DMS79 (cell line): ENCODE measurements at regions not wholly inside any gene's neighbourhood (a gene's known extent, or its start where the extent isn't known, plus 50 kb on each side); places are given as distances from the start of the nearest gene placed in this dataset.

Source experiments
- DNase-seq: peaks from one replicate; lab custom pipeline; 2025; lab: John Stamatoyannopoulos, UW

DNA sequence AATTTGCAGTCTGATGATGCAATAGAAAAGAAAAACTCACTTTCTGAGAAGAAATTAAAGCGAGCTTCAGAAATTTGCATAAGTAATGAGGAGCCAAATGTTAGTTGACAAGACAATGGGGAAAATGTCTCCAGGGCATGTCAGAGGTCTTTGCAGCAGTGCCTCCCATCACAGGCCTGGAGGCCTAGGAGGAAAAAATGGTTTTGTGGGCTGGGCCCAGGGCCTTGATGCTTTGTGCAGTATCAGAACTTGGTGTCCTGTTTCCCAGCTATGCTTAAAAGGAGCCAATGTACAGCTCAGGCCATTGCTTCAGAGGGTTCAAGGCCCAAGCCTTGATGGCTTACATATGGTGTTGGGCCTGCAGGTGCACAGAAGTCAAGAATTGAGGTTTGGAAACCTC is 298.4 kb downstream of the SMARCA2 start:
- no peak for DNase-seq

- no peak for DNase-seq
Observed at GRCh38 chr9:2317591-2317990, 302.4 kb downstream of the SMARCA2 start.

DNA sequence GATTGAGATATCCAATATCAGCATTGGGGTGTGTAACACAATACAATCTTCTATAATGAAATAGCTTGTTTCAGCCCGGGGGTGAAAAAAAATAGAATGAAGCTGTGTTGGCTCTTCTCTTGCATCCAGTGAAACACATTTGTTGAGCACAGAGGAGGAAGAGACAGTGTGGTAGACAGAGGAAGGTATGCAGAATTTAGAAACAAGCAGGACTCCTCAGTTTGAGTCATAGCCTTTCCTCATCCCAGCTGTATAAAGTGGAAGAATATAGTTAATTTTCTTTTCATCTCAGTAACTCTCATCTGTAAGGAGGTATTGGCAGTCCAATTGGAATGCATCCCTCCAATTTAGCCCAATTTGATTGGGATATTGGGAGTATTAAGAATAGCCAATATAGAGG is 302.2 kb upstream of the VLDLR start:
- no peak for DNase-seq

DNA sequence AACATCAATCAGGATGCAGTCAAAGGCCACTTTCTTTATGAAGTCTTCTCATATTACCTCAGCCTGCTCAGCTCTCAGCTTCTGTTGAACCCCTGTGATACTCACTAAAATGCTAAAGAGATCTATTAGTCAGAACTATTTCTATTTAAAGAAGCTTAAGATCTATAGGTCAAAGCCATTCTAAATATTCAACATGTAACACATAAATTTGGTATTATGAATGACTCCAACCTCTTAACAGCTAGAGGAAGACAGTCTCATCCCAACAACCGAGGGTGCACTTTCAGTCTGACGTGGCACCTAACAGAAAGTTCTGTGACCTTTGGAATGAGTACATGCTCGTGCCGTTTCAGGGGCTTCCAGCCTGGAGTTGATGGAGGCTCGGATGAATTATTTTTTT is 301.5 kb upstream of the VLDLR start:
- DNase-seq = no peak

DNA sequence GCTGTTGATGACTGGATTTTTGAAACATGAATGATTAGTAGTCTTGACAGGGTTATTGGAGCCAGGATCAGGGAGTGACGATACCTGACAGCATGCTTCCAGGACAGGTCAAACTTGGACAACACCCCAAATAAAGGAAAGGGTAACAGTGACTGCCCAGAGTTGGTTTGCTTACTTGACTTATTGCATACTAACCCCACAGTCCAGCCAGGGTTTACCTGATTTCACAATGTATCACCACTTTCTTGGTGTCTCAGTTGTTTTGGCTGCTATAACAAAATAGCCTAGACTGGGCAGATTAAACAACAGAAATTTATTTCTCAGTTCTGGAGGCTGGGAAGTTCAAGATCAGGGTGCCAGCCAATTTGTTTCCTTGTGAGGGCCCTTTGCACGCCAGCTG is 301.0 kb upstream of the VLDLR start:
- no peak for DNase-seq

DNA sequence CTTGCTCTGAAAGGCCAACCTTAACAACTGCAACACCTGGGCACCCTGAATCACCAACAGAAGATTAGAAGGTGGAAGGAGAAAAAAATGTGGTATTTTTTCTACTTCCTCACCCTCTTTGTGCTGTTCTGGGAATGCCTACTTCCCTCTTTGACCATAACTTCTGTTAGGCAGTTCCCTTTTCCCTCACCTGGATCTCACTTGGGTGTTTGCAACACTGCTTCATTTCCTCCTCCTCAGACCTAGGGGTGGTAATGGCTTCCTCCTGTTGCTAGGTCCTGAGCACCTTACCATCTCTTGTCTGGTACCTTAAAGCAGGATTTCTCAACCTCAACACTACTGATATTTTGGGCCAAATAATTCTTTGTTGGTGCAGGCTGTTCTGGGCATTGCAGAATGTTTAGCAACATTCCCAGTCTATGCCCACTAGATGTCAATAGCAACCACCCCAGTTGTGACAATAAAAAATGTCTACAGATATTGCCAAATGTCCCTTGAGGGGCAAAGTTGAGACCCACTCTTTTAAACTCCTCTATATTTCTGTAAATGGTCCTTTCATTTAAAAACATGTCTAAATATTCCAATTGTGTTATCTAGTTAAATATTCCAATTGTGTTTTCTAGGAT is 300.0 kb upstream of the VLDLR start:
- no peak for DNase-seq

DNA sequence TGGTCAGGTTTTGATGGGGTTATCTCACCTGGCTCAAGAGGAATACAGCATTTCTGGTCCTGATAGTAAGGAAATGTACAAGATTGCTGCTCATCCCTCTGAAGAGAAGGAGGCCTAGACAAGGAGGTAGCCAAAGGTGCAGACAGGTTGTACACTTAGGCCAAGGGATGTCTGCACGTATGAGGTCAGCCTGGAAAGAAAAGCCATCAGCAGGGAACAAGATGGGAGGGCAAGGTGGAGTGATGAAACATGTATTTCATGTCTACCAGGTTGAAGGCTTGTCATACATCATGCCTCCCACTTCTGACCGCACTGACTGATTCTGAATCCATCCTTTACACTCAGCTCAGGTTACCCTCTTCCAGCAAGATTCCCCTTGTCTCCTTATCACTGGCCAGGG is 296.8 kb upstream of the VLDLR start:
- no peak for DNase-seq

DNA sequence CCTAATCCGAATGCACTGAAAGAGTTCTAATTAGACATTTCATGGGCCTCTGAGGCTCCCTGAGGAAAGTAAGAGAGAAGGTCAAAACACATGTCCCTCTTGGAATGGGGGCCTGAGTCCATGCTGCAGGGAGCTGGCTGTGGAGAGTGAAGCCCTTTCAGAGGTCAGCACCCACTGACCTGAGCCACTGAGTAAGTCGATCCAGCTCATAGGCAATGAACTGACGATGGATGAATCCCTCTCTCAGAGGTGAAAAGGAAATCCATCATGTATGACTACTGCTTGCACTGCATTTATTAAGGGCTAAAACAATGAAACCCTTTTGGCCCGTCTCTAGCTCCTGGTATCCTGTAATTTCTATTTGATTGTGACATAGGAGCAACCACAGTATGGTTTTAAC is 288.9 kb upstream of the VLDLR start:
- DNase-seq = no peak

GRCh38 chr9:2335260-2335659 is 286.3 kb upstream of the VLDLR start:
- DNase-seq = no peak

- no peak for DNase-seq
Observed at GRCh38 chr9:2336055-2336454, 285.5 kb upstream of the VLDLR start.

DNA sequence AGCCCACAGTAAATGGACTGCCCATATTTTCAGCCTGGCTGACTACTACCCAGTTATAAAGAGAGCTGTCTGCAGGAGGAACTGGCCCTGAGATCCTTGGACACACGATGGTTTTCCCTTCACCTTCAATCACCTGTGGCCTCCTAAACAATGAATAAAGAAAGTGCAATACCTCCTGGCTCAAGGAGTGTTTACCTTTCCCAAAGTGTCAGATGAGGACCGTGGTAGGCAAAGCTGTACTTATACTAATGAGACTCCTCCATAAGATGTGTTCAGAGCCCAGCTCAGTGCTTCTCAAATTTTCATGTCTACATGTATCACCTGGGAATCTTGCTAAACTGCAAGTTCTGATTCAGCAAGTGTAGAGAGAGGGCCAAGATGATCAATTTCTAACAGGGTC is 284.5 kb upstream of the VLDLR start:
- no peak for DNase-seq

- no peak for DNase-seq
Observed at GRCh38 chr9:2337627-2338026, 284.0 kb upstream of the VLDLR start.

DNA sequence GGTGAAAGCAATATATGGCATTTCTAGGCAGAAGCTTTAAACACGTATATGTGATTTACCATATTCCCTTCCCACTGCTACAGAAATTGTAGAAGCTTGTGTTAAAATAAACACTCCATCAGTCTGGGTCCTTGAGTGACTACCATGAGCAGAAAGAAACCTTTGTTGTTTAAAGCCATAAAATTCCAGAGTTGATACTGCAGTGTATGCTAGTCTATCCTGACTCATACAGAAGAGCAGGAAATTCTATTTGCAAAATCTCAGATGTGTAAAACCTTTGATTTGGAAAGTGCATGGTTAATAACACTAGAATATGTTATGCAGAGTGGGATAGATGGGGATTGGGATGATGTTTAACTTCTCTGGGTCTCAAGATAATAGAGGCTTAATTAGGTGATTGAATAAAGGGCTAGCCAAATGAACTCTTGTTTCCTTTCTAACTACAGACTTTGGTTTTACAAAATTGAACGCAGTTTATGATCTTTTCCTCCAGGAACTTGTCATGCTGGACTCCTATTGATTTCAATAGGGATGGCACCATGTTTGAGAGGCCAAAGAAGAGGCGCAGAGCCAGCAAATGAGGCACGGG is 282.7 kb upstream of the VLDLR start:
- no peak for DNase-seq

DNA sequence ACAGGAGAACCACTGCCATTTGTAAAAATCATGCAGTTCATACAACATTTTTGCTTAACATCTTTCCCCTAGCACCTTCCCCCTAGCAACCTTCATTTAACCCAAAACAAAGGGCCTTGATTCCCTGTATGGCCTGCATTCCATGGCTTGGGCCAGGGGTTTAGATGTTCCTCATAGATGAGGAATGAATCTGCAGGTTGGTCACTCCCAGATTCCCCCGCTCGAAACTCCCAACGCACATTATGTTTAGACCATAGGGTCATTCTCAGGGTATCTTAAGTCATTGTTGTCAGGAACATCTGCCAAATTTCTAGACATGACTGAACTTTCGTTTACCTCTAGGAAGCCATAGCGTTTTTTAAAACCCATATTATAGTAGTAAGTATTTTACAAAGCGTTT is 282.2 kb upstream of the VLDLR start:
- DNase-seq = no peak

- DNase-seq = no peak
Observed at GRCh38 chr9:2340046-2340760, 281.4 kb upstream of the VLDLR start.

DNA sequence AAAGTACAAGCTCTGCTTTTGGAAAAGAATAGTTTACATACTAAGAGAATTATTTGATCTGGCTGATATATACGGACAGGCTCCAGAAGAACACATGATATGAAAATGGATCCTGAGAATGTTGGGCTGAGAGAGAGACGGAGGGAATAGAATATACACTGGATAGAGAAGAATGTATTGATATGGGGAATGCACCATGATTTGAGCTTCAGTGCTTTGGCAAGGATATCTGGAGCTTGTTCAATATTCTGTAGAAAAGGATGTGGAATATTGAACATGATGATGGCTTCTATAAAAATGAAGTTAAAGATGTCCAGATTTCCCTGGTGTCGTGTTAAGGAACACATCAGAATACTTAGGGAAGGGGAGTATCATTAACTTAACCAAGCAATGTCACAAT is 280.5 kb upstream of the VLDLR start:
- DNase-seq = no peak

DNA sequence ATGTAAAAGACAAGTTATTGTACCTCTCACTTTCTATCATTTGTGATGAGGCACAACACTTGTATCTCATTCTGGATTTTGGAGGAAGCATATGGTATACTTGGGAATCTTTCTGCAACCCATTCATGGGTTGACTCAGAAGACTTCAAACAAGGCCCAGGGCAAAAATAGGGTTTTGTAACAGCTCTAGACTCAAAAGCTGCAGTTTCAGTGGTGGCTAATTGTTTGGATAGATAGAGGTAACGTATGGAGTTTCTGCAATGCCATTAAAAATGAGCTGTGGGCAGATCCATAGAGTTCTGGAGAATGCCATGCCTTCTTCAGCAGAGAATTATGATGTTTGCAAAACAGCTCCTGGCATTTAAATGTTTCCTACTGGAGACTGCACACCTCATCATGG is 279.6 kb upstream of the VLDLR start:
- no peak for DNase-seq

DNA sequence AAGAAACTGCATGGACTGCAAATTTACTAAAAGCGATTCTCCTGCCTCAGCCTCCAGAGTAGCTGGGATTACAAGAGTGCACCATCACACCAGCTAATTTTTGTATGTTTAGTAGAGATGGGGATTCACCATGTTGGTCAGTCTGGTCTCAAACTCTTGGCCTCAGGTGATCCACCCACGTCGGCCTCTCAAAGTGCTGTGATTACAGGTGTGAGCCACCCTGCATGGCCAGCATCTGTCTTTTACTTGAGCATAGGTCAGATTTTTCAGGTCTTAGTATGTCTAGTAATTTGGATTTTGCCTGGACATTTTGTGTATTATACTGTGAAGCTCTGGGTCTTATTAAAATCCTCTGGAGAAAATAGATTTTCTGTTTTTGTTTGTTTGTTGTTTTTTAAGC is 277.8 kb upstream of the VLDLR start:
- no peak for DNase-seq

DNA sequence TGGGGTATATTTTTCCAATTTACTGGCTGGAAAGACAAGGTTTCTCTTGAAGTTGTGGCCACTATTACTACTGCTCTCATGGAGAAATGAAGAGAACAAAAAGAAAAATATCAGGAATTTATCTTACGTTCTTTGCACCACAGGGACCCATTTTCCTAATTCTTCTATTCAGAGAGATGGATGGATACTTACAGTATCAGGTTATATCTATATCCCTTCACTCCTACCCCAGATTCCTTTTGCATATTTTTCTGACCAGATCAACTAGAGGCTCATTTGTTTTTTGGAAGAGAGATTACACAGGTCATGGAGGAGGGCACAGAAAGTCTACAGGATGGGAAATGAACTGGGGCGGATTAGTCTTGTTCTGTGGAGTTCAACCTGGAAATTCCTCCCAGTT is 277.2 kb upstream of the VLDLR start:
- DNase-seq = no peak

DNA sequence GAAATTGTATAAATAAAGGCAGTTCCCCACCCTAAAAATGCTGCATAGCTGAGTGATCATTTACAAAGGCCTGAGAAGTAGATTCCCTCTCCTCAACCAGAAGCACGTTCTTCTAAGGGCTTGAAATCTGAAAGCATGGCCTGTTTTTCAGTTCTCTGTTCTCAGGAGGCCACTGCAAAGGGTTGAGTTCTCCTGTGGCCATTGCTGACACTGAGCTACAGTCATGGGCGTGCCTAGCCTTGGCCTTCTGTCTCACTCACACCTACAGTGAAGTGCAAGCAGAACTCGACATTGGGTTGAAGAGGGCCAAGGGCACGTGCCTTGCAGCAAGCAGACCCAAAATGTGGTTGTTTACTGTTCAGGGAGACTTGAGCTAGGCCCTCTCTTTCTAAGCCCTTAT is 276.6 kb upstream of the VLDLR start:
- DNase-seq = no peak

DNA sequence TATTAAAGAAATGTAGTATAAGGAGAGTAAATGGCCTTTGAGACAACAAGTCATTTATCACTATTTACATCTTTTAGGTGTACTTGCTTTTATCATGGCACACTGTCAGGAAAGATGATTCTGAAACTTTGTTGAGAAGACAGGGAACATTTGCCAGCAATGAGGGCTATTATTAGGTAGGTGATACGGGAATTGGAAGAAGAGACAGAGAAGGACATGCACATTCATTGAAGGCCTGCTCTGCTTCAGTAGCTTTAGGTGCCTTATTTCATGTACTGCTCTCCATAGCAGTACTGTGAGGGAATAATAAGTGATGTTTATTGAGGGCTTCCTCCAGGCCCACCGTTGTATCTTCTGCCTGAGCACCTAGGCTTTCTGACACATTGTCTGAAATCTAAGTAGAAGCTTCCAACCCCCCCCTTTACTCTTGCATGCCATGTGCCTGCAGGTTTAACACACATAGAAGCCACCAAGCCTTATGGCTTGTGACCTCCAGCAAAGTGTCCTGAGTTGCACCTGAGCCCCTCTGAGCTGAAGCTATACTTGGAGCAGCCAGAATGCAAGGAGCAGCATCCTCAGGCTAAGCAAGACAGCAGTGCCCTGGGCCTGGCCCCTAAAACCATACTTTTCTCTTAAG is 275.2 kb upstream of the VLDLR start:
- DNase-seq = no peak

DNA sequence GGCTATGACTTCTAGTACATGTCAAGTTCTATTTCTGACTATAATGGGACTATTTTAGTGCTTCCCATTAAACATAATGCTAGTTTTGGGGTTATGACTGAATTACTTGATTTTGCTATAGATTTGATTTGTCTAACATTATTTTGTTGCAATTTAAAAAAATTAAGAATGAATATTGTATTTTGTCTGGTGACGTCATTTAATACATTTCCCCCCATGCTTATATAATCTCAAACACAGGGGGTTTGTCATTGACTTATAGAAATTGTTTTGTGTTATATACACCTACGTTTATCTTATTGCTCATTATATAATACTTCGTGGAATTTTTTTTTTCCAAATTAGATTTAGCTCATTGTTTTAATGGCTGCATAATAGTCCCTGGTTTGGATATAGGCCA is 270.3 kb upstream of the VLDLR start:
- DNase-seq = no peak

GRCh38 chr9:2354216-2354615 is 267.4 kb upstream of the VLDLR start:
- no peak for DNase-seq
